ENCODE measurements at regions not wholly inside any gene's neighbourhood (a gene's known extent, or its start where the extent isn't known, plus 50 kb on each side); places are given as distances from the start of the nearest gene placed in this dataset.

GRCh38 chr2:122157158-122157557 is 401.7 kb downstream of the TSN start:
- TF ChIP-seq POLR2A (IDR thresholded peaks at IDR 0.05; ENCODE audit: low read depth, low read length) (no peak), TAF1 (IDR thresholded peaks at IDR 0.05; ENCODE audit: borderline replicate concordance, low read depth, low read length) (no peak), POLR2AphosphoS5 (IDR thresholded peaks at IDR 0.05; ENCODE audit: low read depth, low read length) (no peak)
